Tibial nerve (tissue), 4 donors: ENCODE measurements at regions not wholly inside any gene's neighbourhood (a gene's known extent, or its start where the extent isn't known, plus 50 kb on each side); places are given as distances from the start of the nearest gene placed in this dataset.

Experiments used
- EP300 ChIP-seq, 2 donors: sonication (generic); formaldehyde crosslinking; IDR thresholded peaks; one replicate each; pipeline ENCODE4 v1.6.1; 2017; ENCODE audit warnings: antibody characterized with exemption in 2 of 2, mild to moderate bottlenecking in 1 of 2
- POLR2A ChIP-seq, 2 donors: fragments of 450-650 bp; IDR thresholded peaks; one replicate each; pipeline ENCODE4 v1.6.1; 2017; ENCODE audit warnings: antibody characterized with exemption in 2 of 2, mild to moderate bottlenecking in 2 of 2, moderate library complexity in 2 of 2
- TF ChIP-seq, protein P1 (sequence below), 5 experiments: fragments of 200-600 bp in 3 of 5; fragments of 450-650 bp in 2 of 5; sonication (generic) in 3 of 5; IDR thresholded peaks; one replicate each; pipeline ENCODE4 v1.5.1; 2016 to 2019; ENCODE audit warnings: antibody characterized with exemption in 5 of 5, mild to moderate bottlenecking in 3 of 5, moderate library complexity in 2 of 5

DNA sequence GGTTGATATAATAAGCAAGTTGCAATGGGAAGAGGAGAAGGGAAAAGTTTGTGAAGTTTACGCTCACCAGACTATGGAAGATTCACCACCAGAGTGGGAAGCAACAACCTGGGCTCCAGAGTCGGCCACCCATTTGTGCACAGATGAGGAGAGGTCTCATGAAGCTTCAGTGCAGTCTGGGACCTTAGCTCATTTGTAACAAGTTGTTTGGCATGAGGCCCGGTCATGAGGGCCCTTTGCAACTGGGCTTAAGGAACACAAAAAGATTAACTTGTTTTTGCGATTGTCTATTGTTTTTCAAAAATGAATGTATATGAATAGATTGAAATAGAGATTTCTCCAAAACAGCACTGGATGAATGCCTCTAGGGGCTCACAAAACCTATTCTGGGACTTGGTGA is 94.2 kb downstream of the ZNF737 start:
- TF ChIP-seq, protein P1, sequence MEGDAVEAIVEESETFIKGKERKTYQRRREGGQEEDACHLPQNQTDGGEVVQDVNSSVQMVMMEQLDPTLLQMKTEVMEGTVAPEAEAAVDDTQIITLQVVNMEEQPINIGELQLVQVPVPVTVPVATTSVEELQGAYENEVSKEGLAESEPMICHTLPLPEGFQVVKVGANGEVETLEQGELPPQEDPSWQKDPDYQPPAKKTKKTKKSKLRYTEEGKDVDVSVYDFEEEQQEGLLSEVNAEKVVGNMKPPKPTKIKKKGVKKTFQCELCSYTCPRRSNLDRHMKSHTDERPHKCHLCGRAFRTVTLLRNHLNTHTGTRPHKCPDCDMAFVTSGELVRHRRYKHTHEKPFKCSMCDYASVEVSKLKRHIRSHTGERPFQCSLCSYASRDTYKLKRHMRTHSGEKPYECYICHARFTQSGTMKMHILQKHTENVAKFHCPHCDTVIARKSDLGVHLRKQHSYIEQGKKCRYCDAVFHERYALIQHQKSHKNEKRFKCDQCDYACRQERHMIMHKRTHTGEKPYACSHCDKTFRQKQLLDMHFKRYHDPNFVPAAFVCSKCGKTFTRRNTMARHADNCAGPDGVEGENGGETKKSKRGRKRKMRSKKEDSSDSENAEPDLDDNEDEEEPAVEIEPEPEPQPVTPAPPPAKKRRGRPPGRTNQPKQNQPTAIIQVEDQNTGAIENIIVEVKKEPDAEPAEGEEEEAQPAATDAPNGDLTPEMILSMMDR (IDR thresholded peaks at IDR 0.05) = no peak
- TF ChIP-seq EP300 (IDR thresholded peaks at IDR 0.05) = no peak
- TF ChIP-seq POLR2A (IDR thresholded peaks at IDR 0.05) = no peak
